VCaP (cell line): ENCODE measurements at regions not wholly inside any gene's neighbourhood (a gene's known extent, or its start where the extent isn't known, plus 50 kb on each side); places are given as distances from the start of the nearest gene placed in this dataset.

Experiments
- H3K27ac ChIP-seq: fragments of 450-650 bp; 2 replicates; pipeline ENCODE4 v1.5.1; 2017
- TF ChIP-seq, protein P1 (sequence below): fragments of 450-650 bp; conservative IDR thresholded peaks from 2 replicates; pipeline ENCODE4 v1.5.1; 2017; ENCODE audit warnings: mild to moderate bottlenecking, moderate library complexity

DNA sequence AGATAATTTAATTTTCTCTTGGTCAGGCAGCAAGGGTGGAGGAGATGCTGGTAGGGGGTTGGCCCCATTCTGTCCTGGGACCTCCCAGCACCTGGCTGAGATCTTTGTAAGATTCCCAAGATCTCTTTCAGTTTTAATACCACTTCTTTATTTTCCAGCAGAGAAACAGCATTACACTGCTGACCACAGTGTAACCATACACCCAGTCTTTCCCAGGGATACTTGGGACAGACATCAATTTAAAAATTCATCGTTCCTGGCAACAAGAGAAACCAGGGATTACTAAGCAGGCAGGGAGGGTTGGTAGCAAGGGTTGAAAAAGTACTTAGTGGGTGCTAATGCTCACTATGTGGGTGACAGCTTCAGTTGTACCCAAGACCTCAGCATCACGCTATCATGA, 551.6 kb upstream of the AMELY start:
- TF ChIP-seq, protein P1, sequence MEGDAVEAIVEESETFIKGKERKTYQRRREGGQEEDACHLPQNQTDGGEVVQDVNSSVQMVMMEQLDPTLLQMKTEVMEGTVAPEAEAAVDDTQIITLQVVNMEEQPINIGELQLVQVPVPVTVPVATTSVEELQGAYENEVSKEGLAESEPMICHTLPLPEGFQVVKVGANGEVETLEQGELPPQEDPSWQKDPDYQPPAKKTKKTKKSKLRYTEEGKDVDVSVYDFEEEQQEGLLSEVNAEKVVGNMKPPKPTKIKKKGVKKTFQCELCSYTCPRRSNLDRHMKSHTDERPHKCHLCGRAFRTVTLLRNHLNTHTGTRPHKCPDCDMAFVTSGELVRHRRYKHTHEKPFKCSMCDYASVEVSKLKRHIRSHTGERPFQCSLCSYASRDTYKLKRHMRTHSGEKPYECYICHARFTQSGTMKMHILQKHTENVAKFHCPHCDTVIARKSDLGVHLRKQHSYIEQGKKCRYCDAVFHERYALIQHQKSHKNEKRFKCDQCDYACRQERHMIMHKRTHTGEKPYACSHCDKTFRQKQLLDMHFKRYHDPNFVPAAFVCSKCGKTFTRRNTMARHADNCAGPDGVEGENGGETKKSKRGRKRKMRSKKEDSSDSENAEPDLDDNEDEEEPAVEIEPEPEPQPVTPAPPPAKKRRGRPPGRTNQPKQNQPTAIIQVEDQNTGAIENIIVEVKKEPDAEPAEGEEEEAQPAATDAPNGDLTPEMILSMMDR = no peak
- H3K27ac ChIP-seq = no peak overlapping the region

DNA sequence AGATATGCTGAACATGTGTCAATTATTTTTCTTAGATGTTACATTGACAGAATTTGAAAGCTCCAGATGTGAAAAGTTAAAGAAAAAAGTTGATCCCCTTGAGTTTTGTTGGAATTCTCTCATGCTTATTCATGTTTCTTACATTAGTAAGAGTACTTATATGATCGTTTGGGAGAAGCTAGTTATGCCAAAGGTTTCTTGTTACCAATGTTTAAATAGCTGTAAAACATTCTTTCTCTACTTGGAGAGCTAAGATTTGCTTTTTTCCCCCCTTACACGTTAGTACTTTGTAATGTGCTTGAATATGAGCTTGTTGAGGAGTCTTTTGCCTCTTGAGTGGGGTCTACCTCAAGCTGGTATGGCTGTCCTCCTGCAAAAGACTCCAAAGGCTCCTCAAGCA, 551.1 kb upstream of the AMELY start:
- no peak overlapping the region for H3K27ac ChIP-seq
- TF ChIP-seq, protein P1 = no peak

DNA sequence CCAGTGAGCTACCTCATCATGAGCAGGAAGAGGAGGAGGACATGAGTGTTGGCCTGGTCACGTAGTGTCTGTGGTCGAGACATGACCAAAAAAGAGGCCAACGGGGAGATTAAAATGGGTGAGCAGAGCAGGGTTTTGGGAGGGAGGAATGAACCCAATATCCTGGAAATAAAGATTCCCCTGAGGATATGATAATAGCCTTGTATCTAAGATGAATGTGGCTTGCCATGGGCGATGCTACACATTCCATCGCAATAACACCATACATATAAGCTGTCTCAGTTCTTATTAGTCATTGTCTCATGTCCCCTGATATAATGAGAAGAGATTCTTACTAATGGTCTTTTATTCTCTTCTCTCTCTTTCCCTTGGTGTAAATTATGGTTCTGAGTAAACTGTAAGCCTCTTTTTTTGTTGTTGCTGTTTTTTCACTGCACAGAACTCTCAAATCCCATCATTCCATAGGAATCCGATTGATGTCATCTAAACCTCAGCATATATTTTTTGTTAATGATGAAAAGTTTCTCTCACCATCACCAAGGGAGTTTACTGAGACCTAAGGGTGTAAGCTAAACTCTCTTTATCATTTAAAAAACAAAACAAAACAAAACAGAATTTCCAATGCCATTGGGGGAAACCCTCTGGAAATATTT, 550.4 kb upstream of the AMELY start:
- TF ChIP-seq, protein P1 = no peak
- no peak overlapping the region for H3K27ac ChIP-seq

DNA sequence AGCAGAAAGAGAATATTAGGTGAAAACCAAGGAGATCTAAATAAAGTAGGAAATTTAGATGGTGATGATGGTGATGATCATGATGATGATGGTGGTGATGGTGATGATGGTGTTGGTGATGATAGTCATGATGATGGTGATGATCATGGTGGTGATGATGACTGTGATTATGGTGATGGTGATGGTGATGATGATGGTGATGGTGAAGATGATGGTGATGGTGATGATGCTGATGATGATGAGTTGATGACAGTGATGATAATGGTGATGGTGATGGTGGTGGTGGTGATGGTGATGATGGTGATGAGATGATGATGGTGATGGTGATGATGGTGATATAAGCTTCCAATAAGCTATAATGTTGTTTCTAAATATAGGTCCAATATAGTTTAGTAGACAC, 548.2 kb upstream of the AMELY start:
- TF ChIP-seq, protein P1 = no peak
- no peak overlapping the region for H3K27ac ChIP-seq

DNA sequence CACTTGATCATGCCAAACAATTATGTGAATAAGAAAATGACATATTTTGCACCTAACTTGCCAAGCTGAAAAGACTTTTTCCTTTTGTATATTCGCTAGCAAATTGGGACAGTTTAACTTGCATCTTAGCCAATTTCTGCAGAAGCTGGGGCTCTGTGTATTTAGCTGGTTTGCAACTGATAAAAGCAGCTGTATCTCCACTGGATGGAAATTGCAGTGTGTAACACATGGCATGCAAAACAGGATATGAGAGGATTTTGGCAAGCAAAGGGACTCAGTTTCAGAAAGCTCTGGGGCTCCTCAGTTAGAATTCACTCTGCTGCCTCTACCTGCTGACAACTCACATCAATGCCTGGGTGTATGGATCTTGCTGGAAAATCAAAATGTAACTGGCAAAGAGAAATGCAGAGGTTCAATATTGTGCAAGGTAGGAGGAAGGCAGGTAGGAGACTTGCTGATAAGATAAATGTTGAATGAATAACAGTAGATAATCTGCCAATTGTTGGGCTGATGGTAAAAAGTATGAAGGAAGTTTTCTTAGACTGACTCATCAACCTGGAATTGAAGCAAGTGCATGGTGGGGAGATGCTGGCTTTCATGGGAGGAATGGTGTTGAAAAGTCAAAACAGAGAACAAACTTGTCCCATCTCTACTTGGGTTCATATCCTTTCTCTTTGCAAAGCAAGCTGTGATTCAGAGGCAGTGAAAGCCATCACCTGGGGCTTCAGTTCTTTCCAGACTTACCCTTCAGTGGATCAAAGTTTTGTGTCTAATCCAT, 546.9 kb upstream of the AMELY start:
- TF ChIP-seq, protein P1 = no peak
- no peak overlapping the region for H3K27ac ChIP-seq

DNA sequence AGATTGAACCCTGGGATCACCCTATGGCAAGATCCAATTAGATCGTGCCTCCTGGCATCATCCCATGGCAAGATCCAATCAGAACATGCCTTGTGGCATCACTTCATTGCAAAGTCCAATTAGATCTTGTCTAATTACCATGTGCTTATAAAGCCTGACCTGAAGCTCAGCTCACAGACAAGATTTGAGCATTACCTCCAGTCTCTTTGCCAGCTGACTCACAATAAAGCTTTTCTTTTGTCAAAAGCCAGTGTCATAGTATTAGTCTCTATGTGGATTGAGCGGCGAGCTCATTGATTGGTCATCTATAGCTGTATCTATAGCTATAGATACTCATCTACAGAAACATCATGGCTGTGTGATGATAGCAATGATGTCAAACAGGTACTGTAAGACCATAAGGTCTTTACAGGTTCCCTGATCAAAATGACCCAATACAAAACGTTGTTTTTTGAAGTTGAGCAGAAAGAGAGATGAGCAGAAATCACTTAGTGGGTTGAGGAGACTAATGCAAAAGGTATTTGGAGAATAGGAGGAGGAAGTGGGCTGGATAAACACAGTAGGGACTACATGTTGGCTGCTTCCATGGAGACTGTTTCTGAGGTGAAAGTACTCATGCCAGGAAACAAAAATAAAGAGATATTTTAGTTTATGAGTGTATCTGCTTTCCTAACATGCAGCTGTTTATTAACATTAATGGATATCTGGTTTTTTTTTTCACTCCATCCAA, 545.9 kb upstream of the AMELY start:
- TF ChIP-seq, protein P1 = no peak
- H3K27ac ChIP-seq = no peak overlapping the region

DNA sequence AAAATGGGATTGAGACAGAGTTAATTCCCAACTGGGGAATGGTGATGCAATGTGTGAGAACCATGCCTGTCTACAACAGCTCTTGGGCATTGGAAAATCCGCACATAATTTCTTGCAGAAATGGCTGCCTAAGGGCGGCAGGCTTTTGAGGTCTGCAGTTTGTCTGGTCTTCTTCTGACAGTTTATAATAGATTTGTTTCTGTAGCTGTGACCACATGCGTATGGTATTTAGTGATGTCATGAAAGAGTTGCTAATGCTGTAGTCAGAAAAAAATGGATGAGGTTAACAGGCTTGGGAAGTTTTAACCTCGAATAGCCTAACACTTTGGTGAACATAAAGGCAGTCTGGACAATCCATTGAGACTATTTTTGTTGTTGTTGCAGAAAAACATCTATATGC, 544.1 kb upstream of the AMELY start:
- no peak overlapping the region for H3K27ac ChIP-seq
- TF ChIP-seq, protein P1 = no peak
